Lower leg skin (tissue), 3 donors: ENCODE measurements at regions not wholly inside any gene's neighbourhood (a gene's known extent, or its start where the extent isn't known, plus 50 kb on each side); places are given as distances from the start of the nearest gene placed in this dataset.

ENCODE experiments used
- POLR2A ChIP-seq, 2 donors: fragments of 450-650 bp; IDR thresholded peaks; one replicate each; pipeline ENCODE4 v1.6.1; 2016 to 2017; ENCODE audit warnings: antibody characterized with exemption in 2 of 2, mild to moderate bottlenecking in 1 of 2, moderate library complexity in 1 of 2
- TF ChIP-seq, protein P1 (sequence below), 3 donors: fragments of 450-650 bp; IDR thresholded peaks; one replicate each; pipeline ENCODE4 v1.5.1; 2016; ENCODE audit warnings: antibody characterized with exemption in 3 of 3, mild to moderate bottlenecking in 3 of 3, moderate library complexity in 2 of 3

DNA sequence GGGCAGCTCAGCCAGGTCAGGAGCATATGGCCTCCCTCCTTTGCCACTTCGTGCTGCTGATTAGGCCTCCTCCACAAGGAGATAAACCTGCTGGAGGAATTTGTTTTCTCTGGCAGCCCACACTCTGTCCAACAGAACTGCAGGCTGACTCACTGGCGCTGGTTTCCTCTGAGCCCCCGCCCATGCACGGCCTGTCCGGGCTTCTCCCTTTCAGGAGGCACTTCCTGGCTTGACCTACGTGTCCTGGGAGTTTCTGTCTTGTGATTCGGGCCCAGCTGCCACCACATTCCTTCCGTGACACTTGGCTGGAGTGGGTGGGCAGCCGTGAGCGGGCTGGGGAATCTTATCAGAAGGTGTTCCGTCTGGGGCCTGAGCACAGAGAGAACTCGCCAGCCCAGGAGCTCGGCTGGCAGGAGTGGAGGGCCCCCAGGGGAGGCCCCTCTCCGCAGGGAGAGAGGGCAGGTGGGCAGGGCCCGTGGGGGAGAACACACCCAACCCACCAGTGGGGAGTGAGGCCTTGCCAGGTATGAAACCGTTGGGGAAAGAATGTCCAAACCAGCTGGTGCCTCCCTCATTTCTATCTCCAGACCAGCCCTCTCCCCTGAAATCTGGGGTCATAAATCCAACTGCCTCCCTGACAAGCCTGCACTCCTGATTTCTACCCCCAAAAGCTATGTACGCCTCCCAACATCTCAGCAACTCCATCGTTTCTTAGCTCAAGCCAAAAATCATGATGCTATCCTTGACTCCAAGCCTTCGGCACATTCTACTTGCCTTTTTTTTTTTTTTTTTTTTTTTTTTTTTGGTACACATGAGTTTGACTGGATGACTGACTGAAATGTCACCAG, 110.6 kb upstream of the MEF2A start:
- TF ChIP-seq, protein P1, sequence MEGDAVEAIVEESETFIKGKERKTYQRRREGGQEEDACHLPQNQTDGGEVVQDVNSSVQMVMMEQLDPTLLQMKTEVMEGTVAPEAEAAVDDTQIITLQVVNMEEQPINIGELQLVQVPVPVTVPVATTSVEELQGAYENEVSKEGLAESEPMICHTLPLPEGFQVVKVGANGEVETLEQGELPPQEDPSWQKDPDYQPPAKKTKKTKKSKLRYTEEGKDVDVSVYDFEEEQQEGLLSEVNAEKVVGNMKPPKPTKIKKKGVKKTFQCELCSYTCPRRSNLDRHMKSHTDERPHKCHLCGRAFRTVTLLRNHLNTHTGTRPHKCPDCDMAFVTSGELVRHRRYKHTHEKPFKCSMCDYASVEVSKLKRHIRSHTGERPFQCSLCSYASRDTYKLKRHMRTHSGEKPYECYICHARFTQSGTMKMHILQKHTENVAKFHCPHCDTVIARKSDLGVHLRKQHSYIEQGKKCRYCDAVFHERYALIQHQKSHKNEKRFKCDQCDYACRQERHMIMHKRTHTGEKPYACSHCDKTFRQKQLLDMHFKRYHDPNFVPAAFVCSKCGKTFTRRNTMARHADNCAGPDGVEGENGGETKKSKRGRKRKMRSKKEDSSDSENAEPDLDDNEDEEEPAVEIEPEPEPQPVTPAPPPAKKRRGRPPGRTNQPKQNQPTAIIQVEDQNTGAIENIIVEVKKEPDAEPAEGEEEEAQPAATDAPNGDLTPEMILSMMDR (IDR thresholded peaks at IDR 0.05), result no peak
- TF ChIP-seq POLR2A (IDR thresholded peaks at IDR 0.05), result no peak
